Gastrocnemius medialis (tissue), 4 donors: ENCODE measurements at regions not wholly inside any gene's neighbourhood (a gene's known extent, or its start where the extent isn't known, plus 50 kb on each side); places are given as distances from the start of the nearest gene placed in this dataset.

ENCODE experiments used
- ATAC-seq, 2 donors: fragments of 150-250 bp; one replicate each; pipeline ENCODE4 v1.9.1; 2016
- DNase-seq, 2 donors: peaks; one replicate each; pipeline ENCODE4 v3.0.0-alpha.2; 2019
- H3K27ac ChIP-seq, 4 donors: fragments of 200-600 bp; sonication (generic); 1 replicate in 1 of 4; 2 replicates in 3 of 4; pipeline ENCODE4 v1.5.1; 2016 to 2018; ENCODE audit warnings: mild to moderate bottlenecking in 2 of 4, moderate library complexity in 1 of 4
- H3K27me3 ChIP-seq, 3 donors: fragments of 200-600 bp; sonication (generic) in 2 of 3; 1 replicate in 1 of 3; 2 replicates in 2 of 3; pipeline versions ENCODE4 v1.5.1 to v1.6.0; 2016 to 2019; ENCODE audit warnings: mild to moderate bottlenecking in 1 of 3, moderate library complexity in 1 of 3
- H3K36me3 ChIP-seq, 2 donors: fragments of 200-600 bp; sonication (generic) in 1 of 2; one replicate each; pipeline ENCODE4 v1.5.1; 2017 to 2018
- H3K4me1 ChIP-seq, 2 donors: fragments of 200-600 bp; sonication (generic) in 1 of 2; one replicate each; pipeline ENCODE4 v1.5.1; 2016 to 2017; ENCODE audit warnings: mild to moderate bottlenecking in 2 of 2
- H3K4me3 ChIP-seq, 4 donors: fragments of 200-600 bp; sonication (generic) in 3 of 4; 1 replicate in 1 of 4; 2 replicates in 3 of 4; pipeline ENCODE4 v1.5.1; 2016 to 2019; ENCODE audit warnings: mild to moderate bottlenecking in 2 of 4
- H3K9me3 ChIP-seq, 3 donors: fragments of 200-600 bp; sonication (generic) in 2 of 3; 1 replicate in 1 of 3; 2 replicates in 2 of 3; pipeline ENCODE4 v1.5.1; 2016 to 2019
- CTCF ChIP-seq, 5 experiments: fragments of 450-650 bp in 3 of 5; fragments of 200-600 bp in 2 of 5; sonication (generic) in 2 of 5; IDR thresholded peaks in 4 of 5; conservative IDR thresholded peaks in 1 of 5; 1 replicate in 4 of 5; 2 replicates in 1 of 5; pipeline ENCODE4 v1.5.1; 2016 to 2019; ENCODE audit warnings: antibody characterized with exemption in 5 of 5, mild to moderate bottlenecking in 3 of 5, moderate library complexity in 3 of 5
- POLR2A ChIP-seq, 2 donors: fragments of 450-650 bp; IDR thresholded peaks; one replicate each; pipeline ENCODE4 v1.6.1; 2017; ENCODE audit warnings: antibody characterized with exemption in 2 of 2, mild to moderate bottlenecking in 2 of 2, moderate library complexity in 2 of 2
- in situ Hi-C, 4 donors: fragments of 200-750 bp; cut with MboI; loops; one replicate each; pipeline versions ENCODE4 v1.15.0 to v1.8.0; 2017; ENCODE audit warnings: low sequenced_read_pairs in 4 of 4
- intact Hi-C: fragments of 100-400 bp; cut with DNase I; formaldehyde crosslinking; loops from one replicate; pipeline ENCODE4 v1.15.1; 2023; ENCODE audit warnings: low total_unique reads

DNA sequence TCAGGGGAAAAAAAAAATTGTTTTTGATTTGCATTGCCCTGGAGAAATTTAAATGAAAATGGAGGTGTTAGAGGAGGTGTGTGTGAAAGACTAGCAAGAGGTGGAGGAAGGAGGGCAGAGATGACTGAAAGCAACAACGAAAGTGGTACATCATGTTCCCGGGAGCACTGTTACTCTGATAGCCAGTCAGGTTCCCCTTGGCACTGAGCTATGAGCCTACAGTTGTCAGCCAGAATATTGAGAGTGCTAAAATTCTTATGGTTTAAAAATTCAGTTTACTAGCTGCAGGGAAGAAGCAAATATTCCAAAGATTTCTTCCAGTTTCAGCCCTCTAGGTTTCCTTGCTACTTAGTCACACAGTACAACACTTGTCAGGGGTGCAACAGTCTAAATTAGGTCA, 366.7 kb upstream of the DLGAP1 start:
- in situ Hi-C loops, result no loop called here
- H3K9me3 ChIP-seq, result no peaks in the 10 kb centered on the region
- TF ChIP-seq CTCF (IDR thresholded peaks at IDR 0.05 in 4 of 5, conservative IDR thresholded peaks at IDR 0.05 in 1 of 5) (no peak), POLR2A (IDR thresholded peaks at IDR 0.05) (no peak)

DNA sequence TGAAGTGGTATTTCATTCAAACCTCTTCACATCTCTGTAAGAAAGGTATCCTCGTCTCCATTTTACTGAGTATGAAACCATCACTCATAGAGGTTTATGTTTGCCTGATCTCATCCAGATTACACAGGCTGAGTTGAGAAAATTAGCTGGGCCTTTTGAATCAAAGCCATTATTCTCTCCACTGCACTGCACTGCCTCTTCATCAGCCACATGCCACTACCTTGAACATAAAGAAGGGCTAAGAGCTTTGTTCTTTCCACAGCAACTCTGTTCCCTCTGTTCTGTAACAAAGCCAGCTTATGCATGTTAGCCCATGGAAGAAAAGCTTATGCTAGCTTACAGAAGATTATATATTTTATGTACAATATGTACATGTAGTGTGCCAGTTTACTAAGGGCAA, 362.6 kb upstream of the DLGAP1 start:
- H3K27me3 ChIP-seq, result no peaks in the 10 kb centered on the region
- intact Hi-C loops, result no loop called here
- DNase-seq (no peak), ATAC-seq (no peak)
- no peak overlapping the region for H3K27ac ChIP-seq
- TF ChIP-seq POLR2A (IDR thresholded peaks at IDR 0.05) (no peak), CTCF (IDR thresholded peaks at IDR 0.05 in 4 of 5, conservative IDR thresholded peaks at IDR 0.05 in 1 of 5) (no peak)
- H3K36me3 ChIP-seq, result no peaks in the 10 kb centered on the region
- in situ Hi-C loops, result no loop called here
- no peaks in the 10 kb centered on the region for H3K4me1 ChIP-seq
- H3K4me3 ChIP-seq, result no peak overlapping the region
- no peaks in the 10 kb centered on the region for H3K9me3 ChIP-seq

More for the DNA sequence above, 366.7 kb upstream of the DLGAP1 start:
- Histone ChIP-seq H3K4me3 (no peak overlapping the region), H3K27me3 (no peaks in the 10 kb centered on the region), H3K27ac (no peak overlapping the region), H3K4me1 (no peaks in the 10 kb centered on the region), H3K36me3 (no peaks in the 10 kb centered on the region)
- ATAC-seq, result no peak
- intact Hi-C loops, result no loop called here
- DNase-seq, result no peak

GRCh38 chr18:4813708-4814107, 358.6 kb upstream of the DLGAP1 start:
- DNase-seq (no peak), ATAC-seq (no peak)
- no peaks in the 10 kb centered on the region for H3K27me3 ChIP-seq
- no peak overlapping the region for H3K4me3 ChIP-seq
- no peaks in the 10 kb centered on the region for H3K9me3 ChIP-seq
- no peak overlapping the region for H3K27ac ChIP-seq
- TF ChIP-seq POLR2A (IDR thresholded peaks at IDR 0.05) (no peak), CTCF (IDR thresholded peaks at IDR 0.05 in 4 of 5, conservative IDR thresholded peaks at IDR 0.05 in 1 of 5) (no peak)
- no peaks in the 10 kb centered on the region for H3K36me3 ChIP-seq
- in situ Hi-C loops (no loop called here), intact Hi-C loops (no loop called here)
- H3K4me1 ChIP-seq, result no peaks in the 10 kb centered on the region

- Histone ChIP-seq H3K27me3 (no peaks in the 10 kb centered on the region), H3K9me3 (no peaks in the 10 kb centered on the region), H3K4me1 (no peaks in the 10 kb centered on the region), H3K36me3 (no peaks in the 10 kb centered on the region), H3K27ac (no peak overlapping the region), H3K4me3 (no peak overlapping the region)
- intact Hi-C loops (no loop called here), in situ Hi-C loops (no loop called here)
- DNase-seq (no peak), ATAC-seq (no peak)
- TF ChIP-seq POLR2A (IDR thresholded peaks at IDR 0.05) (no peak), CTCF (IDR thresholded peaks at IDR 0.05 in 4 of 5, conservative IDR thresholded peaks at IDR 0.05 in 1 of 5) (no peak)
Observed at GRCh38 chr18:4808891-4809290, 353.8 kb upstream of the DLGAP1 start.

DNA sequence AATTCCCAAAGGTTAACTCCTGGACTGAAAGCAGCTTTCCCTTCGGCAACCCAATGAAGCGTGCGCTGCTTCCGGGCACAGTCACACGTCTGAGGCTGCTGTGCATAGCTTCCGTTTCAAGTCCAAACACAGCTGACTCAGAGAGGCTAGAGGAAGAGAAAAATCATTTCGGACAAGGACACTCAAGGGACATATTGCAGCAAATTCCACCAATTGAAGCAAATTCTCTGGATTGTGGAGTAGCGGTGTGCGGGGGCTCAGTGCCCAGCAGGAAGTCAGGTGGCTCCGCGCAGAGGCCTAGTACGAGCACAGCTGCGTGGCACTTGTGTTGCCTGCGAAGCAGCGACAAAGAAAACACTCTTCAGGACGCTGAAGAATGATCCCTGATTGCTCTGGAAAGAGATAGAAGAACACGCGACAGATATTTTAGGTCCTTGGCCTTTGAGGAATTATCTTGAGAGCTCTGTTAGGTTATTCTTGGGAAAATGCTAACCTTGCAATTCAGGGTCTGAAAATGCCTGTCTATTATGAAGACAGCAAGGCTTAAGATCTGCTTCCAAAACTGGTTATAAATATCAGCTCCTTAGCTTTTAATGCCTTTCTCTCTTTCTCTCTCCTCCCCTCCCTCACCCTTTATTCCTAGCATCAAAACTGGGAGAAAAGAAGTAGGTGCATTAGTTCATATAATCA, 352.6 kb upstream of the DLGAP1 start:
- in situ Hi-C loops, result no loop called here
- no peaks in the 10 kb centered on the region for H3K27me3 ChIP-seq
- no peak overlapping the region for H3K4me3 ChIP-seq
- no peak for TF ChIP-seq POLR2A (IDR thresholded peaks at IDR 0.05)
- no peak for TF ChIP-seq CTCF (IDR thresholded peaks at IDR 0.05 in 4 of 5, conservative IDR thresholded peaks at IDR 0.05 in 1 of 5)
- H3K27ac ChIP-seq, result no peak overlapping the region
- H3K36me3 ChIP-seq, result no peaks in the 10 kb centered on the region
- no peaks in the 10 kb centered on the region for H3K9me3 ChIP-seq
- H3K4me1 ChIP-seq, result no peaks in the 10 kb centered on the region
- DNase-seq, result no peak
- no peak for ATAC-seq
- intact Hi-C loops, result no loop called here
